HEK293 (cell line): ENCODE measurements at regions not wholly inside any gene's neighbourhood (a gene's known extent, or its start where the extent isn't known, plus 50 kb on each side); places are given as distances from the start of the nearest gene placed in this dataset.
A peak's percentile ranks its signal among the peaks of the same experiment; 100 is the strongest.

Source experiments
- CTCF ChIA-PET: fragments of 350-600 bp; formaldehyde crosslinking; extraction: SDS; loops from one replicate; lab custom pipeline; 2021; ENCODE audit warnings: antibody characterized with exemption; lab: Yijun Ruan, JAX
- POLR2A ChIA-PET: fragments of 300-600 bp; formaldehyde crosslinking; extraction: SDS; loops from one replicate; lab custom pipeline; 2020; ENCODE audit warnings: antibody characterized with exemption, inconsistent platforms; lab: Yijun Ruan, JAX
- H3K27ac ChIP-seq: fragments of 200-500 bp; sonication (Bioruptor generic); 2 replicates; pipeline ENCODE4 v1.5.1; 2014; ENCODE audit warnings: low read depth, low read length, control low read depth, inconsistent platforms; ENCODE audit errors: extremely low read depth
- H3K36me3 ChIP-seq, 2 experiments: fragments of 200-500 bp in 1 of 2; sonication (Bioruptor generic) in 1 of 2; 1 replicate in 1 of 2; 2 replicates in 1 of 2; pipeline ENCODE4 v1.5.1; 2014 to 2017; ENCODE audit warnings: inconsistent platforms in 2 of 2, low read length in 2 of 2; ENCODE audit not compliant: control insufficient read depth in 2 of 2, insufficient read depth in 1 of 2
- H3K4me1 ChIP-seq: fragments of 200-500 bp; sonication (Bioruptor generic); 2 replicates; pipeline ENCODE4 v1.5.1; 2014; ENCODE audit warnings: mild to moderate bottlenecking, low read length, inconsistent platforms; ENCODE audit not compliant: control insufficient read depth, insufficient read depth
- H3K4me3 ChIP-seq: 2 replicates; pipeline ENCODE4 v1.5.1; 2011; ENCODE audit warnings: low read depth, mild to moderate bottlenecking, control low read depth, low read length, moderate library complexity
- H3K9me3 ChIP-seq: fragments of 200-500 bp; sonication (Bioruptor generic); 2 replicates; pipeline ENCODE4 v1.5.1; 2014; ENCODE audit warnings: low read depth, low read length, inconsistent platforms; ENCODE audit not compliant: control insufficient read depth, insufficient read depth
- BCL11A ChIP-seq: fragments of 450-650 bp; formaldehyde crosslinking; IDR thresholded peaks from 2 replicates; pipeline ENCODE4 v1.5.1; 2016; ENCODE audit warnings: low read depth, missing biosample characterization, missing genetic modification characterization
- IKZF3 ChIP-seq: fragments of 450-650 bp; IDR thresholded peaks from 2 replicates; pipeline ENCODE4 v1.5.0; 2018; ENCODE audit warnings: missing biosample characterization, mild to moderate bottlenecking, missing genetic modification characterization, moderate library complexity
- KLF1 ChIP-seq: fragments of 450-650 bp; formaldehyde crosslinking; IDR thresholded peaks from 2 replicates; pipeline ENCODE4 v1.5.1; 2016; ENCODE audit warnings: missing biosample characterization, missing genetic modification characterization
- MZF1 ChIP-seq: fragments of 450-650 bp; formaldehyde crosslinking; IDR thresholded peaks from 2 replicates; pipeline ENCODE4 v1.5.1; 2017; ENCODE audit warnings: missing biosample characterization, missing genetic modification characterization, borderline replicate concordance
- OVOL3 ChIP-seq: fragments of 450-650 bp; formaldehyde crosslinking; IDR thresholded peaks from 2 replicates; pipeline ENCODE4 v1.5.1; 2016; ENCODE audit warnings: missing biosample characterization, missing genetic modification characterization
- SP2 ChIP-seq: fragments of 450-650 bp; formaldehyde crosslinking; IDR thresholded peaks from 2 replicates; pipeline ENCODE4 v1.5.1; 2016; ENCODE audit warnings: missing biosample characterization, missing genetic modification characterization
- WT1 ChIP-seq: fragments of 450-650 bp; formaldehyde crosslinking; IDR thresholded peaks from 2 replicates; pipeline ENCODE4 v1.5.1; 2016; ENCODE audit warnings: missing biosample characterization, missing genetic modification characterization
- ZNF223 ChIP-seq: fragments of 450-650 bp; formaldehyde crosslinking; IDR thresholded peaks from 2 replicates; pipeline ENCODE4 v1.5.1; 2016; ENCODE audit warnings: missing biosample characterization, missing genetic modification characterization
- ZNF391 ChIP-seq: fragments of 450-650 bp; formaldehyde crosslinking; IDR thresholded peaks from 2 replicates; pipeline ENCODE4 v1.5.1; 2016; ENCODE audit warnings: low read depth, missing biosample characterization, missing genetic modification characterization, borderline replicate concordance
- ZNF404 ChIP-seq: fragments of 450-650 bp; formaldehyde crosslinking; IDR thresholded peaks from 2 replicates; pipeline ENCODE4 v1.5.1; 2017; ENCODE audit warnings: missing biosample characterization, missing genetic modification characterization
- ZNF416 ChIP-seq: fragments of 450-650 bp; formaldehyde crosslinking; IDR thresholded peaks from 2 replicates; pipeline ENCODE4 v1.5.1; 2016; ENCODE audit warnings: missing biosample characterization, missing genetic modification characterization
- ZNF558 ChIP-seq: fragments of 450-650 bp; formaldehyde crosslinking; IDR thresholded peaks from 2 replicates; pipeline ENCODE4 v1.5.1; 2016; ENCODE audit warnings: missing biosample characterization, missing genetic modification characterization
- ZNF670 ChIP-seq: fragments of 450-650 bp; formaldehyde crosslinking; IDR thresholded peaks from 2 replicates; pipeline ENCODE4 v1.5.1; 2016; ENCODE audit warnings: missing biosample characterization, missing genetic modification characterization, low read depth
- ZNF707 ChIP-seq: fragments of 450-650 bp; formaldehyde crosslinking; IDR thresholded peaks from 2 replicates; pipeline ENCODE4 v1.5.1; 2016; ENCODE audit warnings: missing biosample characterization, missing genetic modification characterization
- ZNF830 ChIP-seq: fragments of 450-650 bp; IDR thresholded peaks from 2 replicates; pipeline ENCODE4 v1.5.0; 2018; ENCODE audit warnings: missing biosample characterization, missing genetic modification characterization, low read depth, mild to moderate bottlenecking, moderate library complexity
- TF ChIP-seq, protein P1 (sequence below): sonication (generic); formaldehyde crosslinking; IDR thresholded peaks from 2 replicates; pipeline ENCODE4 v1.8.1; 2022; ENCODE audit warnings: mild to moderate bottlenecking, moderate library complexity, missing genetic modification reagents
- TF ChIP-seq, protein P2 (sequence below): fragments of 450-650 bp; formaldehyde crosslinking; optimal IDR thresholded peaks from 2 replicates; pipeline ENCODE3; 2016; ENCODE audit warnings: missing biosample characterization, mild to moderate bottlenecking, missing genetic modification characterization
- TF ChIP-seq, protein P3 (sequence below): fragments of 450-650 bp; formaldehyde crosslinking; IDR thresholded peaks from 2 replicates; pipeline ENCODE4 v1.5.1; 2016; ENCODE audit warnings: missing biosample characterization, missing genetic modification characterization
- TF ChIP-seq, protein P4 (sequence below): fragments of 450-650 bp; formaldehyde crosslinking; IDR thresholded peaks from 2 replicates; pipeline ENCODE4 v1.5.1; 2017; ENCODE audit warnings: missing biosample characterization, missing genetic modification characterization
- TF ChIP-seq, protein P5 (sequence below): fragments of 450-650 bp; formaldehyde crosslinking; IDR thresholded peaks from 2 replicates; pipeline ENCODE4 v1.5.1; 2016; ENCODE audit warnings: missing biosample characterization, missing genetic modification characterization

DNA sequence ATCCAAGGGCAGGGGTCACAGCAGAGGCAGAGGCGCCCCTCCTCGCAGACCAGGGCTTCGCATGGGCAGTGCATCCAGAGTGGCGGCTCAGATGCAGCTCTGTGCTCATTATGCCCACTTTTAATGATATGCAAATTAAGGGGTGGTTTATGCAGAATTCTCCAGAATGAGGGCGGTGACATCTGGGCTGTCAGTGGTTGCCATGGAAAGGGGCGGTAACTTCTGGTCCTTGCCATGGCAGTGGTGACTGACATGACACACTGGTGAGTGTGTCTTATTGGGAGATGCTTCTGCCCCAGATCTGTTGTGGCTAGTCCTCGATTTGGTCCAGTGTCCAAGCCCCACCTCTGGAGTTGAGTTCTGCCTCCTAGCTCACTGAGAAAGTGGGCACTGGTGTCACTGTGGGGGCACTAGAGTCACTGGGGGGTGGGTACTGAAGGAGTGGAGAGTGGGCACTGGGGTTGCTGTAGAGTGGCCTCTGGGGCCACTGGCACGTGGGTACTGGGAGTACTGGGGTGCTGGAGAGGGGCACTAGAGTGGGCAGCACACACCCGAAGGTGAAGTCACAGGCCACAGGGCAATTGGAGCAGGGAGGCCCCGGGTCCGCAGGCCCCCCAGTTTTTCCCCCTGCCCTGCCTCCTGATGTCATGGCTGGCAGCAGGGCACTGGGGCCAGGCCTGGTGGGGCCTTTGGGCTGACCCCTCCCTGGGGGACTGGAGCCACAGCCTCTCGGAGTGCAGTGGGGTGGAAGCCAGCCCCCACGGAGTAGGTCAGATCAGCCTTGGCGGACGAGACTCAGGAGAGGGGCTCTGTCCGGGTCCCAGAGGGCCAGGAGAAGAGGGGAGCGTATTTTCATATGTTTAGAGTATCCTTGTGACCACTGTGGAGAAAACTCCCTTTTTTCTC is 98.6 kb upstream of the NKX1-1 start (continued):
- TF ChIP-seq WT1 (tag by site-specific recombination) (no peak), IKZF3 (tag by site-specific recombination) (no peak), ZNF404 (tag by site-specific recombination) (no peak)

DNA sequence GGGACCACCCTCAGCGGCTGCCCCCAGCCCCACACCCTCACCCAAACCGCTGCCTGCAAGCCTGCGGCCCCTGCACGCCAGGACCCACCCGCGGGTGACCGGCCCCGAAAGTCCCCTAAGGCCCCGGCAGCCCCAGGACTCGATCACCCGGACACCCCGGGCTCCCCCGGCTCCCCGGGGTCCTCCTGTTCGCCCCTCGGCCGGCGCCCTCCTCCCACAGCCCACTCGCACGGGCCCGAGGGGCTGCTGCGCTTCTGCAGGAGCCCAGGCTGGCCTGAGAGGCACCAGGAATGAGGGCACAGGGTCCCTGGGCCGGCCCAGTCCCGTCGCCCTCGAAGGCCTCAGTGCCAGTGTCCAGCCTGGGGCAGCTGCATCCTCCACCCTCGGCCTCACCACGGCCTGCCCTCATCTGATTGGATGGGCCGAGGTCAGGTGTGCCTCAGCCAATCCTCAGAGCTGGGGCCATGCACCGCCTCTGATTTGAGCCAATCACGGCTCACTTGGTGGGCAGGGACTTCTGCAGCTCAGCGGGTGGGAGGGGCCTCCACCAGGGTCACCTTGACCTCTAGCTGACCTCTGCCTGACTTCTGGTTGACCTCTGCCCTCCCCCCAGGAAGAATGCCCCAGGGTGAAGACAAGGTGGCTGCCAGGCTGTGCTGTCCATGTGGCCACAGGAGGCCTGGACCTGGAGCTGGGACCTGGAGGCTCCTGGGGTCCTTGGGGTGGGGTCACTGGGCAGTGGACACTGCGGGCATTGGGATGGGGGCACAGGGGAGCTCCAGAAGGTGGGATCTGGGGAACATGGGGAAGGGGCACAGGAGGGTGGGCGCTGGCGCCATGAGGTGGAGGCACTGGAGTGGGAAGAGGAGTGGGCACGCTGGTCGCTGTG is 97.6 kb upstream of the NKX1-1 start:
- H3K4me3 ChIP-seq = no peak overlapping the region
- H3K4me1 ChIP-seq = no peaks in the 10 kb centered on the region
- no peaks in the 10 kb centered on the region for H3K36me3 ChIP-seq
- ChIA-PET CTCF (no interaction called here), POLR2A (no interaction called here)
- no peaks in the 10 kb centered on the region for H3K9me3 ChIP-seq
- TF ChIP-seq SP2 (tag by site-specific recombination) = peak; percentile 23; the same call in 1 of the 2 replicates
- no peak for TF ChIP-seq ZNF416 (tag by site-specific recombination)
- TF ChIP-seq, protein P1, sequence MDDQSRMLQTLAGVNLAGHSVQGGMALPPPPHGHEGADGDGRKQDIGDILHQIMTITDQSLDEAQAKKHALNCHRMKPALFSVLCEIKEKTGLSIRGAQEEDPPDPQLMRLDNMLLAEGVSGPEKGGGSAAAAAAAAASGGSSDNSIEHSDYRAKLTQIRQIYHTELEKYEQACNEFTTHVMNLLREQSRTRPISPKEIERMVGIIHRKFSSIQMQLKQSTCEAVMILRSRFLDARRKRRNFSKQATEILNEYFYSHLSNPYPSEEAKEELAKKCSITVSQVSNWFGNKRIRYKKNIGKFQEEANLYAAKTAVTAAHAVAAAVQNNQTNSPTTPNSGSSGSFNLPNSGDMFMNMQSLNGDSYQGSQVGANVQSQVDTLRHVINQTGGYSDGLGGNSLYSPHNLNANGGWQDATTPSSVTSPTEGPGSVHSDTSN (CRISPR knock-in tag) = no peak
- TF ChIP-seq OVOL3 (tag by site-specific recombination) = no peak
- no peak for TF ChIP-seq MZF1 (tag by site-specific recombination)
- TF ChIP-seq BCL11A = 0 out of 2 replicates have a peak, but pooled peaks have one; percentile 56
- no peak for TF ChIP-seq ZNF707 (tag by site-specific recombination)
- H3K27ac ChIP-seq = no peak overlapping the region

DNA sequence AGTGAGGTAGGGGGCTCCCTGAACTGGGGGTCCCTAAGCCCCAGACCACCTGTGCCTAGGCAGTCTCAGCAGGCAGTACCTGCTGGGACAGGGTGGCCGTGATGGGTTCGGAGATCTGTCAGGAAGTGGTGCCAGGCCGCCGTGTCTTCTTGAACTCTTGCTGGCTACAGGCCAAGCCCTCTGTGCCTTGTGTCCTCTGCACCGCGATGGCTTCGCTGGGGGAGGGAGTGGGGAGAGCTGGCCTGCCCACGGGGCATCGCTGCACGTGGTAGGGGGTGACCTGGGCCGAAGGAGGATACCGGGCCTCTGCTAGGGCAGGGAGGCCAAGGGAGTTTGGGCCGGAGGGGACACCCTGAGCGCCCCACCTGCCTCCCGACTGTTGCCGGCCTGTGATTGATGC is 96.7 kb upstream of the NKX1-1 start:
- POLR2A ChIA-PET = no interaction called here
- CTCF ChIA-PET = no interaction called here

DNA sequence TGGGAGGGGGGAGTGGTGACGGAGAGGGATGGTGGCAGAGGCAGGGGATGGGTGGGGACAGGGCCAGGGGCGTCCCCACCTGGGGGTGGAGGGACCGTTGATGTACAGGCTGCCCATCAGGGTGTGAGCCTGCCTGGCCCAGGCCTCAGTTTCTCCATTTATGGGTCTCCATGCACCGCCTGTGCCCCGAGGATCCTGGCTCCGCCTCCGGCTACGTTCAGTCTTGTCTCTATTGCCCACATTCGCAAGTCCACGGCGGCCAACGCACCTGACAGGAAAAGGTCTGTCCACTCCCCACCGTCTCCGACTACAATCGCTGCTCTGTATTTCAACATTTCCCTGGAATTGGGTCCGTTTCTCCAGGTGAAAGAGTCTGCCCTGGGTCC is 96.3 kb upstream of the NKX1-1 start:
- Histone ChIP-seq H3K4me1 (no peaks in the 10 kb centered on the region), H3K4me3 (no peak overlapping the region), H3K36me3 (no peaks in the 10 kb centered on the region), H3K9me3 (no peaks in the 10 kb centered on the region), H3K27ac (no peak overlapping the region)
- ChIA-PET CTCF (no interaction called here), POLR2A (no interaction called here)
- TF ChIP-seq ZNF558 (tag by site-specific recombination) (no peak), ZNF223 (tag by site-specific recombination) (no peak), ZNF670 (tag by site-specific recombination) (no peak), KLF1 (tag by site-specific recombination) (no peak), ZNF830 (tag by site-specific recombination) (no peak)
- TF ChIP-seq, protein P2, sequence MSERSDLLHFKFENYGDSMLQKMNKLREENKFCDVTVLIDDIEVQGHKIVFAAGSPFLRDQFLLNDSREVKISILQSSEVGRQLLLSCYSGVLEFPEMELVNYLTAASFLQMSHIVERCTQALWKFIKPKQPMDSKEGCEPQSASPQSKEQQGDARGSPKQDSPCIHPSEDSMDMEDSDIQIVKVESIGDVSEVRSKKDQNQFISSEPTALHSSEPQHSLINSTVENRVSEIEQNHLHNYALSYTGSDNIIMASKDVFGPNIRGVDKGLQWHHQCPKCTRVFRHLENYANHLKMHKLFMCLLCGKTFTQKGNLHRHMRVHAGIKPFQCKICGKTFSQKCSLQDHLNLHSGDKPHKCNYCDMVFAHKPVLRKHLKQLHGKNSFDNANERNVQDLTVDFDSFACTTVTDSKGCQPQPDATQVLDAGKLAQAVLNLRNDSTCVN (tag by site-specific recombination) = no peak
- TF ChIP-seq, protein P3, sequence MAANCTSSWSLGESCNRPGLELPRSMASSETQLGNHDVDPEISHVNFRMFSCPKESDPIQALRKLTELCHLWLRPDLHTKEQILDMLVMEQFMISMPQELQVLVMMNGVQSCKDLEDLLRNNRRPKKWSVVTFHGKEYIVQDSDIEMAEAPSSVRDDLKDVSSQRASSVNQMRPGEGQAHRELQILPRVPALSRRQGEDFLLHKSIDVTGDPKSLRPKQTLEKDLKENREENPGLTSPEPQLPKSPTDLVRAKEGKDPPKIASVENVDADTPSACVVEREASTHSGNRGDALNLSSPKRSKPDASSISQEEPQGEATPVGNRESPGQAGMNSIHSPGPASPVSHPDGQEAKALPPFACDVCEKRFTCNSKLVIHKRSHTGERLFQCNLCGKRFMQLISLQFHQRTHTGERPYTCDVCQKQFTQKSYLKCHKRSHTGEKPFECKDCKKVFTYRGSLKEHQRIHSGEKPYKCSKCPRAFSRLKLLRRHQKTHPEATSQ (tag by site-specific recombination) = no peak
- TF ChIP-seq, protein P4, sequence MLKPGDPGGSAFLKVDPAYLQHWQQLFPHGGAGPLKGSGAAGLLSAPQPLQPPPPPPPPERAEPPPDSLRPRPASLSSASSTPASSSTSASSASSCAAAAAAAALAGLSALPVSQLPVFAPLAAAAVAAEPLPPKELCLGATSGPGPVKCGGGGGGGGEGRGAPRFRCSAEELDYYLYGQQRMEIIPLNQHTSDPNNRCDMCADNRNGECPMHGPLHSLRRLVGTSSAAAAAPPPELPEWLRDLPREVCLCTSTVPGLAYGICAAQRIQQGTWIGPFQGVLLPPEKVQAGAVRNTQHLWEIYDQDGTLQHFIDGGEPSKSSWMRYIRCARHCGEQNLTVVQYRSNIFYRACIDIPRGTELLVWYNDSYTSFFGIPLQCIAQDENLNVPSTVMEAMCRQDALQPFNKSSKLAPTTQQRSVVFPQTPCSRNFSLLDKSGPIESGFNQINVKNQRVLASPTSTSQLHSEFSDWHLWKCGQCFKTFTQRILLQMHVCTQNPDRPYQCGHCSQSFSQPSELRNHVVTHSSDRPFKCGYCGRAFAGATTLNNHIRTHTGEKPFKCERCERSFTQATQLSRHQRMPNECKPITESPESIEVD (tag by site-specific recombination) = no peak
- TF ChIP-seq, protein P5, sequence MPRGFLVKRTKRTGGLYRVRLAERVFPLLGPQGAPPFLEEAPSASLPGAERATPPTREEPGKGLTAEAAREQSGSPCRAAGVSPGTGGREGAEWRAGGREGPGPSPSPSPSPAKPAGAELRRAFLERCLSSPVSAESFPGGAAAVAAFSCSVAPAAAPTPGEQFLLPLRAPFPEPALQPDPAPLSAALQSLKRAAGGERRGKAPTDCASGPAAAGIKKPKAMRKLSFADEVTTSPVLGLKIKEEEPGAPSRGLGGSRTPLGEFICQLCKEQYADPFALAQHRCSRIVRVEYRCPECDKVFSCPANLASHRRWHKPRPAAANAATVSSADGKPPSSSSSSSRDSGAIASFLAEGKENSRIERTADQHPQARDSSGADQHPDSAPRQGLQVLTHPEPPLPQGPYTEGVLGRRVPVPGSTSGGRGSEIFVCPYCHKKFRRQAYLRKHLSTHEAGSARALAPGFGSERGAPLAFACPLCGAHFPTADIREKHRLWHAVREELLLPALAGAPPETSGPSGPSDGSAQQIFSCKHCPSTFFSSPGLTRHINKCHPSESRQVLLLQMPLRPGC (tag by site-specific recombination) = no peak

More for the DNA sequence above, 96.7 kb upstream of the NKX1-1 start:
- Histone ChIP-seq H3K9me3 (no peaks in the 10 kb centered on the region), H3K4me3 (no peak overlapping the region), H3K36me3 (no peaks in the 10 kb centered on the region), H3K27ac (no peak overlapping the region), H3K4me1 (no peaks in the 10 kb centered on the region)
- TF ChIP-seq ZNF391 (tag by site-specific recombination) = no peak
